Thyroid gland (tissue), 4 donors: ENCODE measurements at regions not wholly inside any gene's neighbourhood (a gene's known extent, or its start where the extent isn't known, plus 50 kb on each side); places are given as distances from the start of the nearest gene placed in this dataset.

Experiments used
- DNase-seq, 2 donors: peaks; one replicate each; pipeline ENCODE4 v3.0.0-alpha.2; 2019
- H3K27ac ChIP-seq, 3 donors: fragments of 200-600 bp; sonication (generic); 1 replicate in 2 of 3; 2 replicates in 1 of 3; pipeline ENCODE4 v1.5.1; 2016 to 2019; ENCODE audit warnings: mild to moderate bottlenecking in 1 of 3, moderate library complexity in 1 of 3
- H3K27me3 ChIP-seq: fragments of 200-600 bp; sonication (generic); one replicate; pipeline ENCODE4 v1.5.1; 2019
- H3K36me3 ChIP-seq, 2 donors: fragments of 200-600 bp; sonication (generic); one replicate each; pipeline ENCODE4 v1.5.1; 2016 to 2019
- H3K4me1 ChIP-seq, 2 donors: fragments of 200-600 bp; sonication (generic); one replicate each; pipeline ENCODE4 v1.5.1; 2017 to 2019
- H3K4me3 ChIP-seq, 3 donors: fragments of 200-600 bp; sonication (generic); replicated peaks in 1 of 3; 1 replicate in 2 of 3; 2 replicates in 1 of 3; pipeline ENCODE4 v1.5.1; 2016; ENCODE audit warnings: mild to moderate bottlenecking in 1 of 3
- H3K9me3 ChIP-seq: fragments of 200-600 bp; sonication (generic); one replicate; pipeline ENCODE4 v1.5.1; 2017
- POLR2A ChIP-seq, 2 donors: fragments of 450-650 bp; IDR thresholded peaks; one replicate each; pipeline ENCODE4 v1.6.1; 2017; ENCODE audit warnings: antibody characterized with exemption in 2 of 2, mild to moderate bottlenecking in 2 of 2, moderate library complexity in 1 of 2
- WGBS, 2 donors: methylation state at CpG; one replicate each; pipeline ENCODE4 v1.1.5; 2017; 5-methylcytosine and 5-hydroxymethylcytosine counted together
- intact Hi-C: fragments of 100-400 bp; cut with DNase I; formaldehyde crosslinking; loops from one replicate; pipeline ENCODE4 v1.15.1; 2023
- TF ChIP-seq, protein P1 (sequence below), 6 experiments: fragments of 200-600 bp in 3 of 6; fragments of 450-650 bp in 3 of 6; sonication (generic) in 3 of 6; IDR thresholded peaks; one replicate each; pipeline ENCODE4 v1.5.1; 2016 to 2019; ENCODE audit warnings: antibody characterized with exemption in 6 of 6, mild to moderate bottlenecking in 2 of 6, inconsistent platforms in 1 of 6, moderate library complexity in 1 of 6

DNA sequence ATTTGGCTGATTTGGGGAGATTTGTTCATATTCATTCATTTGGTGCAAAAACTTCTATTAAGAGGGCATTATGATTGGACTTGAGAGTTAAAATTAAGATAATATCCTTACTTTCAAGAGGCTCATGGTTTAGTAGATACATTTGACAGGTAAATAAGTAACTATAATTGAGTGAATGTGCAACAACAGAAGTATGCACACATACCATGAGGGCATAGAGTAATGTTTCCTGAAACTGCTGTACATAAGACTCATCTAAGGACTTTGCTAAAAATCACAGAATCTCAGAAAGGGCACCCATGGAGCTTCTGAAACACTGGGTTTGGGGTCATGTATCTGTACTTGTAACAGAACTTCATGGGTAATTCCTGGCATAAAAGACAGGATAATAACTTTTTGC lies 70.1 kb upstream of the PPP2R2B start:
- no peaks in the 10 kb centered on the region for H3K9me3 ChIP-seq
- no peaks in the 10 kb centered on the region for H3K4me1 ChIP-seq
- H3K36me3 ChIP-seq: no peaks in the 10 kb centered on the region
- intact Hi-C loops: no loop called here
- no peak overlapping the region for H3K27ac ChIP-seq
- H3K4me3 ChIP-seq: no peak overlapping the region
- no peak for DNase-seq
- no peak for TF ChIP-seq POLR2A (IDR thresholded peaks at IDR 0.05)
- TF ChIP-seq, protein P1, sequence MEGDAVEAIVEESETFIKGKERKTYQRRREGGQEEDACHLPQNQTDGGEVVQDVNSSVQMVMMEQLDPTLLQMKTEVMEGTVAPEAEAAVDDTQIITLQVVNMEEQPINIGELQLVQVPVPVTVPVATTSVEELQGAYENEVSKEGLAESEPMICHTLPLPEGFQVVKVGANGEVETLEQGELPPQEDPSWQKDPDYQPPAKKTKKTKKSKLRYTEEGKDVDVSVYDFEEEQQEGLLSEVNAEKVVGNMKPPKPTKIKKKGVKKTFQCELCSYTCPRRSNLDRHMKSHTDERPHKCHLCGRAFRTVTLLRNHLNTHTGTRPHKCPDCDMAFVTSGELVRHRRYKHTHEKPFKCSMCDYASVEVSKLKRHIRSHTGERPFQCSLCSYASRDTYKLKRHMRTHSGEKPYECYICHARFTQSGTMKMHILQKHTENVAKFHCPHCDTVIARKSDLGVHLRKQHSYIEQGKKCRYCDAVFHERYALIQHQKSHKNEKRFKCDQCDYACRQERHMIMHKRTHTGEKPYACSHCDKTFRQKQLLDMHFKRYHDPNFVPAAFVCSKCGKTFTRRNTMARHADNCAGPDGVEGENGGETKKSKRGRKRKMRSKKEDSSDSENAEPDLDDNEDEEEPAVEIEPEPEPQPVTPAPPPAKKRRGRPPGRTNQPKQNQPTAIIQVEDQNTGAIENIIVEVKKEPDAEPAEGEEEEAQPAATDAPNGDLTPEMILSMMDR (IDR thresholded peaks at IDR 0.05): no peak
- H3K27me3 ChIP-seq: no peaks in the 10 kb centered on the region

- no peaks in the 10 kb centered on the region for H3K27me3 ChIP-seq
- no peaks in the 10 kb centered on the region for H3K9me3 ChIP-seq
- TF ChIP-seq, protein P1 (IDR thresholded peaks at IDR 0.05): no peak
- no peak for TF ChIP-seq POLR2A (IDR thresholded peaks at IDR 0.05)
- H3K27ac ChIP-seq: no peak overlapping the region
- intact Hi-C loops: no loop called here
- H3K36me3 ChIP-seq: no peaks in the 10 kb centered on the region
- no peak for DNase-seq
- H3K4me3 ChIP-seq: no peak overlapping the region
- 60 to 70% methylated on average over 2 of the region's 2 CpGs for WGBS, 2 donors
- no peaks in the 10 kb centered on the region for H3K4me1 ChIP-seq
These were observed 73.6 kb upstream of the PPP2R2B start for GRCh38 chr5:146952168-146952567.

DNA sequence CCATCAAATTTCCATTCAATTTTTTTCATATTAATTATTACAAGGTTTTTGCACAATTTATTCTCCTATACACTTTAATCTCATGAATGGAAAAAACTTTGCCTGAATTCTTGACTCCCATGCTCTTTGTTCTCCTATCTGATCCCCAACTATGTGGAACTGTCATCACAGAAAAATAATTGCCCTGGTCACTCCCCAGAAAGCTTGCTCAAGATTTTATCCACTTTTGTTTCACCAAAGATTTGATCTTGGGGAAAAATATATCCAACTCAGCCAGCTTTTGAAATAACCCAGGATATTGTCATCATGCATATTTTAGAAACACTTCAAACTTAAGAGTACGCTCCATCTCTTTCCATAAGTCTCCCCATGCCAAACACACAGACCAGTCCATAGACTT lies 77.7 kb upstream of the PPP2R2B start:
- no peaks in the 10 kb centered on the region for H3K9me3 ChIP-seq
- H3K4me1 ChIP-seq: no peaks in the 10 kb centered on the region
- no peaks in the 10 kb centered on the region for H3K36me3 ChIP-seq
- no peak overlapping the region for H3K4me3 ChIP-seq
- TF ChIP-seq, protein P1 (IDR thresholded peaks at IDR 0.05): no peak
- no peak for TF ChIP-seq POLR2A (IDR thresholded peaks at IDR 0.05)
- no peak overlapping the region for H3K27ac ChIP-seq
- WGBS, 2 donors: 84 to 93% methylated on average over 1 of the region's 1 CpG
- H3K27me3 ChIP-seq: no peaks in the 10 kb centered on the region
- no peak for DNase-seq
- intact Hi-C loops: no loop called here

GRCh38 chr5:146959360-146959759 lies 80.8 kb upstream of the PPP2R2B start:
- H3K9me3 ChIP-seq: no peaks in the 10 kb centered on the region
- H3K27ac ChIP-seq: no peak overlapping the region
- no peaks in the 10 kb centered on the region for H3K36me3 ChIP-seq
- H3K27me3 ChIP-seq: no peaks in the 10 kb centered on the region
- intact Hi-C loops: no loop called here
- no peak for DNase-seq
- H3K4me1 ChIP-seq: peaks cover 12 to 18% of the 10 kb centered on the region in 2 donors
- no peak overlapping the region for H3K4me3 ChIP-seq
- TF ChIP-seq, protein P1 (IDR thresholded peaks at IDR 0.05): no peak
- no peak for TF ChIP-seq POLR2A (IDR thresholded peaks at IDR 0.05)

- intact Hi-C loops: loop anchor here (10.0 kb wide), 1 partner anchor 308 kb away; no protein-coding TSS in a partner anchor
- H3K9me3 ChIP-seq: no peaks in the 10 kb centered on the region
- 90 to 96% methylated on average over 1 of the region's 1 CpG for WGBS, 2 donors
- H3K27me3 ChIP-seq: no peaks in the 10 kb centered on the region
- peak overlapping the region in 1 of 3 donors; percentile 54 for H3K27ac ChIP-seq
- no peak for TF ChIP-seq POLR2A (IDR thresholded peaks at IDR 0.05)
- TF ChIP-seq, protein P1 (IDR thresholded peaks at IDR 0.05): no peak
- DNase-seq: peak; percentile 11 to 21
- H3K4me1 ChIP-seq: peaks cover 13 to 31% of the 10 kb centered on the region in 2 donors
- no peaks in the 10 kb centered on the region for H3K36me3 ChIP-seq
- H3K4me3 ChIP-seq: no peak overlapping the region
These were observed 84.3 kb upstream of the PPP2R2B start for GRCh38 chr5:146962801-146963355.
